T-helper 1 cell treated with Interleukin-12 subunit alpha and Interleukin-12 subunit beta and Interleukin-4 antibody, amounts not matched to agents 30 ng/mL and 1 ng/mL, for 36 hours (primary cell): ENCODE measurements at regions not wholly inside any gene's neighbourhood (a gene's known extent, or its start where the extent isn't known, plus 50 kb on each side); places are given as distances from the start of the nearest gene placed in this dataset.

ENCODE experiments used
- intact Hi-C: fragments of 100-400 bp; cut with micrococcal nuclease; formaldehyde crosslinking; loops from one replicate; pipeline ENCODE4 v1.15.1; 2024

- intact Hi-C loops = no loop called here
These were observed 362.4 kb downstream of the ADRA2A start for GRCh38 chr10:111439034-111439842.

GRCh38 chr10:111440501-111440900 lies 363.7 kb downstream of the ADRA2A start:
- intact Hi-C loops = no loop called here

- intact Hi-C loops = no loop called here
These were observed 368.8 kb downstream of the ADRA2A start for GRCh38 chr10:111445667-111446066.

- intact Hi-C loops = no loop called here
These were observed 370.1 kb downstream of the ADRA2A start for GRCh38 chr10:111446966-111447365.

- intact Hi-C loops = no loop called here
These were observed 375.3 kb downstream of the ADRA2A start for GRCh38 chr10:111452153-111452552.

GRCh38 chr10:111455776-111456426 lies 379.1 kb downstream of the ADRA2A start:
- intact Hi-C loops = no loop called here

GRCh38 chr10:111458256-111458655 lies 381.4 kb downstream of the ADRA2A start:
- intact Hi-C loops = no loop called here

- intact Hi-C loops = no loop called here
These were observed 383.1 kb downstream of the ADRA2A start for GRCh38 chr10:111459967-111460366.

GRCh38 chr10:111472445-111472844 lies 395.6 kb downstream of the ADRA2A start:
- intact Hi-C loops = no loop called here

GRCh38 chr10:111473361-111473760 lies 396.5 kb downstream of the ADRA2A start:
- intact Hi-C loops = no loop called here

GRCh38 chr10:111474786-111475185 lies 398.0 kb downstream of the ADRA2A start:
- intact Hi-C loops = no loop called here

GRCh38 chr10:111475720-111476119 lies 398.9 kb downstream of the ADRA2A start:
- intact Hi-C loops = no loop called here

- intact Hi-C loops = no loop called here
These were observed 401.8 kb downstream of the ADRA2A start for GRCh38 chr10:111478651-111479050.

- intact Hi-C loops = no loop called here
These were observed 403.1 kb downstream of the ADRA2A start for GRCh38 chr10:111479966-111480365.

GRCh38 chr10:111481261-111481826 lies 404.5 kb downstream of the ADRA2A start:
- intact Hi-C loops = no loop called here

GRCh38 chr10:111481866-111482265 lies 405.0 kb downstream of the ADRA2A start:
- intact Hi-C loops = no loop called here

GRCh38 chr10:111482621-111483216 lies 405.9 kb downstream of the ADRA2A start:
- intact Hi-C loops = no loop called here

- intact Hi-C loops = no loop called here
These were observed 408.9 kb downstream of the ADRA2A start for GRCh38 chr10:111485767-111486166.

- intact Hi-C loops = no loop called here
These were observed 409.5 kb downstream of the ADRA2A start for GRCh38 chr10:111486346-111486745.

GRCh38 chr10:111488668-111489067 lies 411.8 kb downstream of the ADRA2A start:
- intact Hi-C loops = no loop called here

- intact Hi-C loops = no loop called here
These were observed 414.3 kb downstream of the ADRA2A start for GRCh38 chr10:111491154-111491553.

GRCh38 chr10:111493024-111493625 lies 416.3 kb downstream of the ADRA2A start:
- intact Hi-C loops = no loop called here
